ENCODE measurements at regions not wholly inside any gene's neighbourhood (a gene's known extent, or its start where the extent isn't known, plus 50 kb on each side); places are given as distances from the start of the nearest gene placed in this dataset.

GRCh38 chr15:38189671-38190295 is 62.9 kb upstream of the SPRED1 start:
- no peak for DNase-seq
- Histone ChIP-seq H3K27ac (ENCODE audit: low read depth in 2 of 2, low read length in 2 of 2) (no peak overlapping the region), H3K4me3 (ENCODE audit: low read length in 3 of 3) (no peak overlapping the region), H3K27me3 (ENCODE audit: control insufficient read depth, insufficient read depth, low read length) (no peaks in the 10 kb centered on the region), H3K36me3 (ENCODE audit: control insufficient read depth in 2 of 3, insufficient read depth in 3 of 3, low read length in 3 of 3) (no peaks in the 10 kb centered on the region), H3K4me1 (ENCODE audit: control insufficient read depth in 2 of 3, insufficient read depth in 2 of 3, low read depth in 1 of 3, low read length in 3 of 3) (peaks cover 0 to 6% (median 3%) of the 10 kb centered on the region in 3 donors), H3K9me3 (ENCODE audit: control insufficient read depth in 2 of 3, insufficient read depth in 1 of 3, low read length in 3 of 3) (no peaks in the 10 kb centered on the region), H3K9ac (ENCODE audit: low read length in 3 of 3) (no peak overlapping the region)
- no peak for TF ChIP-seq CTCF (IDR thresholded peaks at IDR 0.05; ENCODE audit: borderline replicate concordance, extremely low read depth, insufficient read depth)
- FAIRE-seq, result no peak
- intact Hi-C loops (cut with DNase I), result no loop called here

GRCh38 chr15:38190501-38190900 is 62.1 kb upstream of the SPRED1 start:
- Histone ChIP-seq H3K9me3 (ENCODE audit: control insufficient read depth in 2 of 3, insufficient read depth in 1 of 3, low read length in 3 of 3) (no peaks in the 10 kb centered on the region), H3K4me3 (ENCODE audit: low read length in 3 of 3) (no peak overlapping the region), H3K27me3 (ENCODE audit: control insufficient read depth, insufficient read depth, low read length) (no peaks in the 10 kb centered on the region), H3K36me3 (ENCODE audit: control insufficient read depth in 2 of 3, insufficient read depth in 3 of 3, low read length in 3 of 3) (no peaks in the 10 kb centered on the region), H3K9ac (ENCODE audit: low read length in 3 of 3) (no peak overlapping the region), H3K4me1 (ENCODE audit: control insufficient read depth in 2 of 3, insufficient read depth in 2 of 3, low read depth in 1 of 3, low read length in 3 of 3) (peaks cover 0 to 6% (median 3%) of the 10 kb centered on the region in 3 donors), H3K27ac (ENCODE audit: low read depth in 2 of 2, low read length in 2 of 2) (no peak overlapping the region)
- no peak for FAIRE-seq
- no peak for DNase-seq
- intact Hi-C loops (cut with DNase I), result no loop called here
- no peak for TF ChIP-seq CTCF (IDR thresholded peaks at IDR 0.05; ENCODE audit: borderline replicate concordance, extremely low read depth, insufficient read depth)

GRCh38 chr15:38192496-38192895 is 60.1 kb upstream of the SPRED1 start:
- no peaks in the 10 kb centered on the region for H3K27me3 ChIP-seq (ENCODE audit: control insufficient read depth, insufficient read depth, low read length)
- no peak overlapping the region for H3K4me3 ChIP-seq (ENCODE audit: low read length in 3 of 3)
- FAIRE-seq (no peak), DNase-seq (no peak)
- H3K9me3 ChIP-seq (ENCODE audit: control insufficient read depth in 2 of 3, insufficient read depth in 1 of 3, low read length in 3 of 3), result no peaks in the 10 kb centered on the region
- no peak overlapping the region for H3K9ac ChIP-seq (ENCODE audit: low read length in 3 of 3)
- no peak overlapping the region for H3K27ac ChIP-seq (ENCODE audit: low read depth in 2 of 2, low read length in 2 of 2)
- no peaks in the 10 kb centered on the region for H3K36me3 ChIP-seq (ENCODE audit: control insufficient read depth in 2 of 3, insufficient read depth in 3 of 3, low read length in 3 of 3)
- TF ChIP-seq CTCF (IDR thresholded peaks at IDR 0.05; ENCODE audit: borderline replicate concordance, extremely low read depth, insufficient read depth), result no peak
- intact Hi-C loops (cut with DNase I), result no loop called here
- peaks cover 0 to 6% (median 3%) of the 10 kb centered on the region in 3 donors for H3K4me1 ChIP-seq (ENCODE audit: control insufficient read depth in 2 of 3, insufficient read depth in 2 of 3, low read depth in 1 of 3, low read length in 3 of 3)

- Histone ChIP-seq H3K4me1 (ENCODE audit: control insufficient read depth in 2 of 3, insufficient read depth in 2 of 3, low read depth in 1 of 3, low read length in 3 of 3) (no peaks in the 10 kb centered on the region), H3K9ac (ENCODE audit: low read length in 3 of 3) (no peak overlapping the region), H3K36me3 (ENCODE audit: control insufficient read depth in 2 of 3, insufficient read depth in 3 of 3, low read length in 3 of 3) (no peaks in the 10 kb centered on the region), H3K27me3 (ENCODE audit: control insufficient read depth, insufficient read depth, low read length) (no peaks in the 10 kb centered on the region), H3K9me3 (ENCODE audit: control insufficient read depth in 2 of 3, insufficient read depth in 1 of 3, low read length in 3 of 3) (no peaks in the 10 kb centered on the region), H3K4me3 (ENCODE audit: low read length in 3 of 3) (no peak overlapping the region), H3K27ac (ENCODE audit: low read depth in 2 of 2, low read length in 2 of 2) (no peak overlapping the region)
- intact Hi-C loops (cut with DNase I), result no loop called here
- no peak for TF ChIP-seq CTCF (IDR thresholded peaks at IDR 0.05; ENCODE audit: borderline replicate concordance, extremely low read depth, insufficient read depth)
- DNase-seq (no peak), FAIRE-seq (no peak)
Observed at GRCh38 chr15:38193496-38193895, 59.1 kb upstream of the SPRED1 start.
